ENCODE measurements at regions not wholly inside any gene's neighbourhood (a gene's known extent, or its start where the extent isn't known, plus 50 kb on each side); places are given as distances from the start of the nearest gene placed in this dataset.

DNA sequence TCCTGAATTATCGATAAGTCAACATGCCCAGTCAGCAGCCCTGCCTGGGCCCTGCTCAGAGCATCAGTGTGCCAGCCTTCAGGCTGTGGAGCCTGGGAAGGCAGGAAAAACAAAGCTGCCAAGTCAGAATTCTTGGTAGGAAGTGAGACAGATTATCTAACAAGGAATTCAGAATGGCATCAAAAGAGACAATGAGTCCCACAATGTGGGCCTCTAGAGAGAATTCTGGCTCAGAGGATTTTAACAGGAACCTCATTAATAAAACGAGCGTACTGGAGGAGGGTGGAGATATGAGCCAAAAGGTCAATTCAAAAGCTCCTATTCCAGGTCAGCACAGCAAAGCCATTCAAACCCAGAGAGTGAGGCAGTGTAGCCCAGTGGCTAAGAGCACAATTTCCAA lies 327.6 kb upstream of the MMADHC start:
- no peak for TF ChIP-seq POLR2A (IDR thresholded peaks at IDR 0.05)
- TF ChIP-seq, protein P1, sequence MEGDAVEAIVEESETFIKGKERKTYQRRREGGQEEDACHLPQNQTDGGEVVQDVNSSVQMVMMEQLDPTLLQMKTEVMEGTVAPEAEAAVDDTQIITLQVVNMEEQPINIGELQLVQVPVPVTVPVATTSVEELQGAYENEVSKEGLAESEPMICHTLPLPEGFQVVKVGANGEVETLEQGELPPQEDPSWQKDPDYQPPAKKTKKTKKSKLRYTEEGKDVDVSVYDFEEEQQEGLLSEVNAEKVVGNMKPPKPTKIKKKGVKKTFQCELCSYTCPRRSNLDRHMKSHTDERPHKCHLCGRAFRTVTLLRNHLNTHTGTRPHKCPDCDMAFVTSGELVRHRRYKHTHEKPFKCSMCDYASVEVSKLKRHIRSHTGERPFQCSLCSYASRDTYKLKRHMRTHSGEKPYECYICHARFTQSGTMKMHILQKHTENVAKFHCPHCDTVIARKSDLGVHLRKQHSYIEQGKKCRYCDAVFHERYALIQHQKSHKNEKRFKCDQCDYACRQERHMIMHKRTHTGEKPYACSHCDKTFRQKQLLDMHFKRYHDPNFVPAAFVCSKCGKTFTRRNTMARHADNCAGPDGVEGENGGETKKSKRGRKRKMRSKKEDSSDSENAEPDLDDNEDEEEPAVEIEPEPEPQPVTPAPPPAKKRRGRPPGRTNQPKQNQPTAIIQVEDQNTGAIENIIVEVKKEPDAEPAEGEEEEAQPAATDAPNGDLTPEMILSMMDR (IDR thresholded peaks at IDR 0.05), result no peak

Measured in lower leg skin (tissue), 3 donors.